ENCODE measurements at regions not wholly inside any gene's neighbourhood (a gene's known extent, or its start where the extent isn't known, plus 50 kb on each side); places are given as distances from the start of the nearest gene placed in this dataset.

DNA sequence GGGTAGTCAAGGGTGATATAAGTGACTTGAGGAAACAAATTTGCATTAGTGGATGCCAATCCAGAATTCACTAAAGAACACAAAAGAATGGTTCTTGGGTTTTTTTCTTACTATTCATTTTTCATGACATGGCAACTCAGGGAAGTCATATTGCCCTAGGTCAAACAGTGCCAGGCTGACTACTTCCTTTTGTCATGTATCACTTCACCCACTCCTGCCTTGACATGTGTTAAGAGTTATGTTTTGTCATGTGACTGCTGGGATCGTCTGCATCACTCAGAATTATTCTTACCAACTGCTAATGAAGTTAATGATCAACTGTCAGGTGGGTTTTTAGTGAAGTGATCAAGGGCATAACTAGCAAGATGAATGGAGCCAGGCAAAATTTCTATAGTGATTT lies 74.2 kb downstream of the PRORP start:
- Histone ChIP-seq H3K36me3 (ENCODE audit: control insufficient read depth, insufficient read depth, low read length) (no peaks in the 10 kb centered on the region), H3K27me3 (ENCODE audit: control insufficient read depth, insufficient read depth, low read length) (no peaks in the 10 kb centered on the region), H3K9me3 (ENCODE audit: control insufficient read depth, low read length) (no peaks in the 10 kb centered on the region), H3K4me2 (ENCODE audit: low read length) (no peak overlapping the region), H2AFZ (no peak overlapping the region), H3K4me1 (peaks cover 4% of the 10 kb centered on the region), H3K9ac (no peak overlapping the region), H3K79me2 (no peaks in the 10 kb centered on the region), H3K4me3 (ENCODE audit: low read depth, low read length) (no peak overlapping the region), H3K27ac (no peak overlapping the region)
- TF ChIP-seq, protein P1, sequence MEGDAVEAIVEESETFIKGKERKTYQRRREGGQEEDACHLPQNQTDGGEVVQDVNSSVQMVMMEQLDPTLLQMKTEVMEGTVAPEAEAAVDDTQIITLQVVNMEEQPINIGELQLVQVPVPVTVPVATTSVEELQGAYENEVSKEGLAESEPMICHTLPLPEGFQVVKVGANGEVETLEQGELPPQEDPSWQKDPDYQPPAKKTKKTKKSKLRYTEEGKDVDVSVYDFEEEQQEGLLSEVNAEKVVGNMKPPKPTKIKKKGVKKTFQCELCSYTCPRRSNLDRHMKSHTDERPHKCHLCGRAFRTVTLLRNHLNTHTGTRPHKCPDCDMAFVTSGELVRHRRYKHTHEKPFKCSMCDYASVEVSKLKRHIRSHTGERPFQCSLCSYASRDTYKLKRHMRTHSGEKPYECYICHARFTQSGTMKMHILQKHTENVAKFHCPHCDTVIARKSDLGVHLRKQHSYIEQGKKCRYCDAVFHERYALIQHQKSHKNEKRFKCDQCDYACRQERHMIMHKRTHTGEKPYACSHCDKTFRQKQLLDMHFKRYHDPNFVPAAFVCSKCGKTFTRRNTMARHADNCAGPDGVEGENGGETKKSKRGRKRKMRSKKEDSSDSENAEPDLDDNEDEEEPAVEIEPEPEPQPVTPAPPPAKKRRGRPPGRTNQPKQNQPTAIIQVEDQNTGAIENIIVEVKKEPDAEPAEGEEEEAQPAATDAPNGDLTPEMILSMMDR (IDR thresholded peaks at IDR 0.05) = no peak

DNA sequence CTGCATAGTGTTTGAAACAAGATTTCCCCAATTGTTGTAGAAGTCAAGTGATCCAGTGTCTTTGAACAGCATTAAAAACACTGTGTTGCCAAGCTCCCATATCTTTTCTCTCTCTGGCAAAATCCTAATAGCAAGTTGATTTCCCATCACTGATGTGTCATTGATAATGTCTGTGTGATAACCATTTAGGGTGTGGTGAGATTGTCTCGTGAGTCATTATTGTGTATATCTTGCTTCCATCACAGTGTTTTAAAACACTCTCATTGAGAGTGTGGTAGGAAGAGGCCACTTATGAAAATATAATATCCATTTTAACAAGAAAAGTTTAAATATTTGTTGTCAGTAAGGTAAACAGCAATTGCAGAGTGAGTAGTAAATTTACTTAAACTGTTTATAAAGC lies 74.7 kb downstream of the PRORP start:
- H3K9me3 ChIP-seq (ENCODE audit: control insufficient read depth, low read length) = no peaks in the 10 kb centered on the region
- H3K79me2 ChIP-seq = no peaks in the 10 kb centered on the region
- TF ChIP-seq, protein P1 (IDR thresholded peaks at IDR 0.05) = no peak

DNA sequence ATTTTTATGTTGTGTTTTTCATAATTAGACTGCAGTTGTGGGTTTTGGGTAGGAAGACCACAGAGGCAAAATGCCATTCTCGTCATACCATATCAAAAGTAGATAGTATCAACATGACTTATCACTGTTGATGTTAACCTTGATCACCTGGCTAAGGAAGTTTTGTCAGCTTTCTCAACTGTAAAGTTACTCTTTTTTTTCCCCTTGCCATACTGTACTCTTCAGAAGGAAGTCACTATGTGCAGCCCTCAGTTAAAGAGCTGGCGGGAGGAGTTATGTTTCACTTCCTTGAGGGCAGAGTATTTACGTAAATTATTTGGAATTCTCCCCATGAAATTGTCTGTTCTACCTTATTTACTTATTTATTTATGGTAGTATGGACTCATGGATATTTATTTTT lies 78.7 kb downstream of the PRORP start:
- Histone ChIP-seq H3K4me3 (ENCODE audit: low read depth, low read length) (no peak overlapping the region), H3K4me1 (peaks cover 4% of the 10 kb centered on the region), H3K27ac (no peak overlapping the region), H2AFZ (no peak overlapping the region), H3K79me2 (no peaks in the 10 kb centered on the region), H3K9me3 (ENCODE audit: control insufficient read depth, low read length) (no peaks in the 10 kb centered on the region), H3K4me2 (ENCODE audit: low read length) (no peak overlapping the region), H3K36me3 (ENCODE audit: control insufficient read depth, insufficient read depth, low read length) (no peaks in the 10 kb centered on the region), H3K27me3 (ENCODE audit: control insufficient read depth, insufficient read depth, low read length) (no peaks in the 10 kb centered on the region), H3K9ac (no peak overlapping the region)
- TF ChIP-seq, protein P1 (IDR thresholded peaks at IDR 0.05) = no peak

More for the DNA sequence above, 74.7 kb downstream of the PRORP start:
- Histone ChIP-seq H3K9ac (no peak overlapping the region), H3K4me1 (peaks cover 4% of the 10 kb centered on the region), H3K4me3 (ENCODE audit: low read depth, low read length) (no peak overlapping the region), H3K36me3 (ENCODE audit: control insufficient read depth, insufficient read depth, low read length) (no peaks in the 10 kb centered on the region), H3K27me3 (ENCODE audit: control insufficient read depth, insufficient read depth, low read length) (no peaks in the 10 kb centered on the region), H3K4me2 (ENCODE audit: low read length) (no peak overlapping the region), H2AFZ (no peak overlapping the region), H3K27ac (no peak overlapping the region)

DNA sequence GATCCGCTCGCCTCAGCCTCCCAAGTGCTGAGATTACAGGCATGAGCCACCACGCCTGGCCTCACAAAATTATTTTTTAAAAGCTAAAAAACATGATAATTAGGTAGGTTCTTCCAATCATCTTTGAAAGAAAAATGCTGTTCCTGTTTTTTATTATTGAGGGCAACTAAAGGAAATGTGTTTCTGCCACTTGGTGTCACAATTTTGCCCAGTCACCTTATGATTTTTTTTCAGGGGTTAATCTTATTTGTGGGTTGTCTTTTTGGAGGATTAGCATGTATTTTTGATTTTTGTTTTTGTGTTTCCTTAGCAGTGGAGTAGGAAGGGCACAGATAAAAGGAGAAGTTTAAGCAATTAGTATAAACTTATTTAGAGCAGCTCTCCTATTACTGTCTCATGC lies 79.8 kb downstream of the PRORP start:
- H3K27ac ChIP-seq = no peak overlapping the region
- no peaks in the 10 kb centered on the region for H3K27me3 ChIP-seq (ENCODE audit: control insufficient read depth, insufficient read depth, low read length)
- H3K9me3 ChIP-seq (ENCODE audit: control insufficient read depth, low read length) = no peaks in the 10 kb centered on the region
- H3K79me2 ChIP-seq = no peaks in the 10 kb centered on the region
- H3K9ac ChIP-seq = no peak overlapping the region
- TF ChIP-seq, protein P1 (IDR thresholded peaks at IDR 0.05) = no peak
- peaks cover 4% of the 10 kb centered on the region for H3K4me1 ChIP-seq
- no peak overlapping the region for H3K4me2 ChIP-seq (ENCODE audit: low read length)
- H3K4me3 ChIP-seq (ENCODE audit: low read depth, low read length) = no peak overlapping the region
- H2AFZ ChIP-seq = no peak overlapping the region
- H3K36me3 ChIP-seq (ENCODE audit: control insufficient read depth, insufficient read depth, low read length) = no peaks in the 10 kb centered on the region

DNA sequence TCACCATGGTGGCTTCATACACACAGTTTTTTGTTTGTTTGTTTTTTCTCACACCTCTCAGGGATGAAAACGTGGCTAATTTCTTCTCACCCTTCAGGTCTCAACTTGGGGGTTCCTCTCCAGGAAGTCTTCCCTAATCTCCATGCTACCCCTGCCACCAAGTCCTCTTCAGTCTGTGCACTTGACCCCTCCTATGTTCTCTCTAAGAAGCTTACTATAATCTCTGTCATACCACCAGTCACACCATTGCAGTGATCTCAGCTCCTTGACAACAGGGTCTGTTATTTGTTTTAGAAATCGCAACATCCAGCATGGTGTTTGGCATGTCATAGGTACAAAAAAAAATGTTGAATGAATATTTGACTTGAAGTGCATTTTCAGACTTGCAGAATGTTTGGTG lies 83.4 kb downstream of the PRORP start:
- Histone ChIP-seq H3K4me2 (ENCODE audit: low read length) (no peak overlapping the region), H3K9ac (no peak overlapping the region), H3K9me3 (ENCODE audit: control insufficient read depth, low read length) (no peaks in the 10 kb centered on the region), H3K79me2 (no peaks in the 10 kb centered on the region), H3K4me1 (peaks cover 4% of the 10 kb centered on the region), H3K36me3 (ENCODE audit: control insufficient read depth, insufficient read depth, low read length) (no peaks in the 10 kb centered on the region), H3K27me3 (ENCODE audit: control insufficient read depth, insufficient read depth, low read length) (no peaks in the 10 kb centered on the region), H3K4me3 (ENCODE audit: low read depth, low read length) (no peak overlapping the region), H3K27ac (no peak overlapping the region), H2AFZ (no peak overlapping the region)
- TF ChIP-seq, protein P1 (IDR thresholded peaks at IDR 0.05) = no peak
